HCT116 (cell line): ENCODE measurements at regions not wholly inside any gene's neighbourhood (a gene's known extent, or its start where the extent isn't known, plus 50 kb on each side); places are given as distances from the start of the nearest gene placed in this dataset.

ENCODE experiments used
- ELF1 ChIP-seq: IDR thresholded peaks from 2 replicates; pipeline ENCODE4 v1.6.1; 2012; ENCODE audit warnings: low read depth, borderline replicate concordance
- POLR2AphosphoS5 ChIP-seq: IDR thresholded peaks from 2 replicates; pipeline ENCODE4 v1.6.1; 2011; ENCODE audit warnings: mild to moderate bottlenecking, low read depth, low read length, moderate library complexity
- TF ChIP-seq, protein P1 (sequence below), 3 experiments: fragments of 200-600 bp in 1 of 3; sonication (generic) in 1 of 3; IDR thresholded peaks in 2 of 3; conservative IDR thresholded peaks in 1 of 3; 2 replicates each; pipeline ENCODE4 v1.5.1; 2012 to 2017; ENCODE audit warnings: low read depth in 2 of 3, low read length in 2 of 3, antibody characterized with exemption in 1 of 3, borderline replicate concordance in 1 of 3, control low read depth in 1 of 3, mild to moderate bottlenecking in 1 of 3, mixed read lengths in 1 of 3, mixed run types in 1 of 3, moderate library complexity in 1 of 3; ENCODE audit not compliant: insufficient read depth in 1 of 3

DNA sequence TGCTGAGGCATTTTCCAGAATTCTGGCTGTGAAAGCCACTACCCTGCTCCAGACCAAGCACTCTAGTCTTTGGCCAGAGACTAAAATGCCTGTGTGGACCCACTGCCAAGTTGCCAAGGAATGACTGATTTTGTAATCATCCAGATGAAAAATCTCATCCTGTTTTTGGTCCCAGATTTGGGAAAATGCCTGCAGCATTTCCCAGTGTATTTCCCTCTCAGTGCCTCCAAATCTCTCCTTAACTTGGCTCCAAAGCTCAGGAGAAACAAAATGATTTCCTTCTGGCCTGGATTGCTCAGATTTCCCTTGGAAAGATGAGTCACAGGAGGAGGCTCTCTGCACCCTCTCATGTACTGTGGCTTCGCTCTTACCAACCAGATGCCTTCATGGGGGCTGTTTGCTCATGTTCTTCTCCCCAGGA is 335.2 kb upstream of the TARS1 start:
- TF ChIP-seq POLR2AphosphoS5 (no peak), ELF1 (no peak)
- TF ChIP-seq, protein P1, sequence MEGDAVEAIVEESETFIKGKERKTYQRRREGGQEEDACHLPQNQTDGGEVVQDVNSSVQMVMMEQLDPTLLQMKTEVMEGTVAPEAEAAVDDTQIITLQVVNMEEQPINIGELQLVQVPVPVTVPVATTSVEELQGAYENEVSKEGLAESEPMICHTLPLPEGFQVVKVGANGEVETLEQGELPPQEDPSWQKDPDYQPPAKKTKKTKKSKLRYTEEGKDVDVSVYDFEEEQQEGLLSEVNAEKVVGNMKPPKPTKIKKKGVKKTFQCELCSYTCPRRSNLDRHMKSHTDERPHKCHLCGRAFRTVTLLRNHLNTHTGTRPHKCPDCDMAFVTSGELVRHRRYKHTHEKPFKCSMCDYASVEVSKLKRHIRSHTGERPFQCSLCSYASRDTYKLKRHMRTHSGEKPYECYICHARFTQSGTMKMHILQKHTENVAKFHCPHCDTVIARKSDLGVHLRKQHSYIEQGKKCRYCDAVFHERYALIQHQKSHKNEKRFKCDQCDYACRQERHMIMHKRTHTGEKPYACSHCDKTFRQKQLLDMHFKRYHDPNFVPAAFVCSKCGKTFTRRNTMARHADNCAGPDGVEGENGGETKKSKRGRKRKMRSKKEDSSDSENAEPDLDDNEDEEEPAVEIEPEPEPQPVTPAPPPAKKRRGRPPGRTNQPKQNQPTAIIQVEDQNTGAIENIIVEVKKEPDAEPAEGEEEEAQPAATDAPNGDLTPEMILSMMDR (IDR thresholded peaks at IDR 0.05 in 2 of 3, conservative IDR thresholded peaks at IDR 0.05 in 1 of 3; ENCODE audit: borderline replicate concordance in 1 of 3, insufficient read depth in 1 of 3, low read depth in 2 of 3, low read length in 2 of 3) = no peak
